ENCODE measurements at regions not wholly inside any gene's neighbourhood (a gene's known extent, or its start where the extent isn't known, plus 50 kb on each side); places are given as distances from the start of the nearest gene placed in this dataset.
A peak's percentile ranks its signal among the peaks of the same experiment; 100 is the strongest.

GRCh38 chr14:61608245-61609165 lies 86.8 kb upstream of the HIF1A start:
- WGBS, 2 experiments (ENCODE audit: low coverage in 1 of 2, low lambda C conversion rate in 2 of 2, missing lambda C conversion rate in 2 of 2), result 73% methylated on average over 8 of the region's 8 CpGs

GRCh38 chr14:61609191-61609843 lies 86.0 kb upstream of the HIF1A start:
- peak overlapping the region; percentile 81 for H3K27ac ChIP-seq
- peaks cover 24% of the 10 kb centered on the region for H3F3A ChIP-seq (ENCODE audit: insufficient read depth)
- H3K4me2 ChIP-seq (ENCODE audit: unreplicated experiment), result peak overlapping the region; percentile 31
- in situ Hi-C loops (cut with MboI), result no loop called here
- H3K9me2 ChIP-seq (ENCODE audit: insufficient read depth), result no peaks in the 10 kb centered on the region
- no peaks in the 10 kb centered on the region for H3K27me3 ChIP-seq (replicated peaks; ENCODE audit: insufficient read depth)
- 0 out of 2 replicates have a peak overlapping the region, but pooled peaks have one; percentile 0 for H3K4me3 ChIP-seq
- peak overlapping the region; percentile 59 for H3K9ac ChIP-seq
- TF ChIP-seq EZH2 (IDR thresholded peaks at IDR 0.05; ENCODE audit: insufficient read depth, poor library complexity, severe bottlenecking) (no peak), EZH2phosphoT487 (IDR thresholded peaks at IDR 0.05; ENCODE audit: insufficient read depth, low read depth) (no peak)
- H3K4me1 ChIP-seq (ENCODE audit: insufficient read depth), result peaks cover 46% of the 10 kb centered on the region
- H2AFZ ChIP-seq, result peak overlapping the region; percentile 39
- no peaks in the 10 kb centered on the region for H3K36me3 ChIP-seq (ENCODE audit: low read depth)
- no peaks in the 10 kb centered on the region for H4K20me1 ChIP-seq (ENCODE audit: insufficient read depth)
- peaks cover 56% of the 10 kb centered on the region for H3K79me2 ChIP-seq (ENCODE audit: insufficient read depth)
- H3K9me3 ChIP-seq (ENCODE audit: low read depth), result no peaks in the 10 kb centered on the region
- DNase-seq, result peak; percentile 89
- WGBS, 2 experiments (ENCODE audit: low coverage in 1 of 2, low lambda C conversion rate in 2 of 2, missing lambda C conversion rate in 2 of 2), result 34 to 37% methylated on average over 10 of the region's 10 CpGs

More at GRCh38 chr14:61608245-61609165, 86.8 kb upstream of the HIF1A start:
- H3F3A ChIP-seq (ENCODE audit: insufficient read depth), result peaks cover 24% of the 10 kb centered on the region
- no peaks in the 10 kb centered on the region for H3K9me3 ChIP-seq (ENCODE audit: low read depth)
- peak overlapping the region; percentile 31 for H3K4me2 ChIP-seq (ENCODE audit: unreplicated experiment)
- no peaks in the 10 kb centered on the region for H4K20me1 ChIP-seq (ENCODE audit: insufficient read depth)
- DNase-seq, result peak; percentile 55
- H2AFZ ChIP-seq, result peak overlapping the region; percentile 39
- H3K27ac ChIP-seq, result peak overlapping the region; percentile 81
- H3K4me3 ChIP-seq, result no peak overlapping the region
- in situ Hi-C loops (cut with MboI), result no loop called here
- H3K4me1 ChIP-seq (ENCODE audit: insufficient read depth), result peaks cover 46% of the 10 kb centered on the region
- no peaks in the 10 kb centered on the region for H3K36me3 ChIP-seq (ENCODE audit: low read depth)
- peak overlapping the region; percentile 59 for H3K9ac ChIP-seq
- no peaks in the 10 kb centered on the region for H3K9me2 ChIP-seq (ENCODE audit: insufficient read depth)
- no peaks in the 10 kb centered on the region for H3K27me3 ChIP-seq (replicated peaks; ENCODE audit: insufficient read depth)
- peaks cover 48% of the 10 kb centered on the region for H3K79me2 ChIP-seq (ENCODE audit: insufficient read depth)
- TF ChIP-seq EZH2 (IDR thresholded peaks at IDR 0.05; ENCODE audit: insufficient read depth, poor library complexity, severe bottlenecking) (no peak), EZH2phosphoT487 (IDR thresholded peaks at IDR 0.05; ENCODE audit: insufficient read depth, low read depth) (no peak)

DNA sequence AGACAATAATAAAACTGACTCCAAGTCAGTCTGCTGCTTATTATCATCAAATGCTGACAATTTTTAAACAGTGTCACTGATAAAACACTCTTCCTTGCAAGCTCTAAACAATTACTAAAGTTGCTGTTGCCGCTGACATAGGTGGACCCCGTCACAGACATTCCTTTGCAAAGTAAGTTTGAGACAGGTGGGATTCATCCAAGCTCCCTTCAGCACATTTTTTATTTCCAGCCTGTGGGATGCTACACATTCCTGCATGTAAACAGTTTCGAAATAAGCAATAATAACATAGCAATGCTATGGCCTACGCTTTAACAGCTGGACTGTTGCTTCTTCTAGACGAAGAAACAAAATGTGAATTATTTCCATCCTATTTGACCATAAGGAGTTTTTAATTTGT lies 85.4 kb upstream of the HIF1A start:
- TF ChIP-seq EZH2 (IDR thresholded peaks at IDR 0.05; ENCODE audit: insufficient read depth, poor library complexity, severe bottlenecking) (no peak), EZH2phosphoT487 (IDR thresholded peaks at IDR 0.05; ENCODE audit: insufficient read depth, low read depth) (no peak)
- 80 to 81% methylated on average over 5 of the region's 5 CpGs for WGBS, 2 experiments (ENCODE audit: low coverage in 1 of 2, low lambda C conversion rate in 2 of 2, missing lambda C conversion rate in 2 of 2)
- in situ Hi-C loops (cut with MboI), result no loop called here
- Histone ChIP-seq H3K9me3 (ENCODE audit: low read depth) (no peaks in the 10 kb centered on the region), H3K4me3 (0 out of 2 replicates have a peak overlapping the region, but pooled peaks have one; percentile 0), H3K4me1 (ENCODE audit: insufficient read depth) (peaks cover 46% of the 10 kb centered on the region), H4K20me1 (ENCODE audit: insufficient read depth) (no peaks in the 10 kb centered on the region), H3K9ac (peak overlapping the region; percentile 59; the same call in 1 of the 2 replicates), H3K9me2 (ENCODE audit: insufficient read depth) (no peaks in the 10 kb centered on the region), H3F3A (ENCODE audit: insufficient read depth) (peaks cover 24% of the 10 kb centered on the region), H3K27ac (peak overlapping the region; percentile 81), H3K27me3 (replicated peaks; ENCODE audit: insufficient read depth) (no peaks in the 10 kb centered on the region), H3K79me2 (ENCODE audit: insufficient read depth) (peaks cover 62% of the 10 kb centered on the region), H2AFZ (no peak overlapping the region), H3K4me2 (ENCODE audit: unreplicated experiment) (peak overlapping the region; percentile 31), H3K36me3 (ENCODE audit: low read depth) (no peaks in the 10 kb centered on the region)
- peak; percentile 41 for DNase-seq

DNA sequence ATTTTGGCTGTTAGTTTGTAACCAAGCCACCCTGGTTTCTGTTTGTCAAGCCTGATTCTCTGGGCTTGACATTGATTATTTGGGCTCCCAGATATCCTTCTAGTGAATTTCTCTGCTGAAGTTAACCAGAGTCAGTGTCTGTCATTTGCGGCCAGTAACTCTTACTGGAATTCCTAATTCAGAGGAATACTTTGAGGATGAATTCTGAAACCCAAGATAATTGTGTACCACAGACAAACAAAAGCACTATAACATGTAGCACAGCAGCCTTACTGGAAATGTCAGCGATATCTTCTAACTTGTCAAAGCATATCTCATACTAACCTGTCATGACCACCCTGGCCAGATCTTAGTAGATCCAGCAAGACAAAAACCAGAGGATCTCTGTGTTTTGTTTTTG lies 84.4 kb upstream of the HIF1A start:
- no peaks in the 10 kb centered on the region for H4K20me1 ChIP-seq (ENCODE audit: insufficient read depth)
- H3K4me1 ChIP-seq (ENCODE audit: insufficient read depth), result peaks cover 53% of the 10 kb centered on the region
- DNase-seq, result no peak
- no peak overlapping the region for H2AFZ ChIP-seq
- no peaks in the 10 kb centered on the region for H3K9me2 ChIP-seq (ENCODE audit: insufficient read depth)
- TF ChIP-seq EZH2phosphoT487 (IDR thresholded peaks at IDR 0.05; ENCODE audit: insufficient read depth, low read depth), result no peak
- no peak for TF ChIP-seq EZH2 (IDR thresholded peaks at IDR 0.05; ENCODE audit: insufficient read depth, poor library complexity, severe bottlenecking)
- 95 to 100% methylated on average over 2 of the region's 2 CpGs for WGBS, 2 experiments (ENCODE audit: low coverage in 1 of 2, low lambda C conversion rate in 2 of 2, missing lambda C conversion rate in 2 of 2)
- in situ Hi-C loops (cut with MboI), result no loop called here
- no peaks in the 10 kb centered on the region for H3K36me3 ChIP-seq (ENCODE audit: low read depth)
- no peaks in the 10 kb centered on the region for H3K27me3 ChIP-seq (replicated peaks; ENCODE audit: insufficient read depth)
- H3K4me3 ChIP-seq, result no peak overlapping the region
- H3K27ac ChIP-seq, result no peak overlapping the region
- H3K79me2 ChIP-seq (ENCODE audit: insufficient read depth), result peaks cover 71% of the 10 kb centered on the region
- H3K9ac ChIP-seq, result no peak overlapping the region
- no peaks in the 10 kb centered on the region for H3K9me3 ChIP-seq (ENCODE audit: low read depth)
- no peak overlapping the region for H3K4me2 ChIP-seq (ENCODE audit: unreplicated experiment)
- H3F3A ChIP-seq (ENCODE audit: insufficient read depth), result peaks cover 29% of the 10 kb centered on the region
